PC-3 (cell line): ENCODE measurements at regions not wholly inside any gene's neighbourhood (a gene's known extent, or its start where the extent isn't known, plus 50 kb on each side); places are given as distances from the start of the nearest gene placed in this dataset.

Source experiments
- CTCF ChIP-seq: fragments of 300-600 bp; sonication (generic); conservative IDR thresholded peaks from 2 replicates; pipeline ENCODE4 v1.5.1; 2017; ENCODE audit warnings: antibody characterized with exemption, low read depth, mild to moderate bottlenecking, low read length
- EZH2 ChIP-seq: fragments of 300-600 bp; sonication (generic); IDR thresholded peaks from one replicate; pipeline ENCODE4 v1.6.1; 2017; ENCODE audit warnings: antibody characterized with exemption, mild to moderate bottlenecking, low read length; ENCODE audit not compliant: unreplicated experiment

- TF ChIP-seq CTCF (no peak), EZH2 (no peak)
These were observed 87.4 kb upstream of the AGBL1 start for GRCh38 chr15:85992224-85992623.
